ENCODE measurements at regions not wholly inside any gene's neighbourhood (a gene's known extent, or its start where the extent isn't known, plus 50 kb on each side); places are given as distances from the start of the nearest gene placed in this dataset.

DNA sequence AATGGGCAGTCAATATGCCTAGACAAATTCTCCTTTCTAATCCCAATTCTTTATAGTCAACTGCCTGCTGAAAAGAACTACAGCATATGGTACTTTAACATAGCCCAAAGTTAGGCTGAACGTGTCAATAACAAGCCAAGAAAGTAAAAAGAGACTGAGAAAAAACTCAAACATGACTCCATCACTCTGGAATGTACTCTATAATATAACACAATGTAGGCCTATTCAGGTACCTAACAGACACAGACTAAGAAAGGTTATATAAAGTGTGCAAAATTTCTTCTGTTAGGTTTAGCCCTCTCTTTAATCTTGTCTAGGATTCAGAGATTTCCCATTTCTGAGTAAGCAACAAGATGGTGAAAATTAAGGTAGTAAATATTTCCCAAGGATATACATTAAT lies 209.7 kb upstream of the PRR16 start:
- Mint-ChIP-seq H3K9me3 (no peaks in the 10 kb centered on the region), H3K4me1 (no peaks in the 10 kb centered on the region), H3K27me3 (ENCODE audit: low read depth, poor library complexity) (no peaks in the 10 kb centered on the region), H3K4me3 (no peak overlapping the region), H3K36me3 (ENCODE audit: low read depth) (no peaks in the 10 kb centered on the region), H3K27ac (no peak overlapping the region)
- TF ChIP-seq, protein P1, sequence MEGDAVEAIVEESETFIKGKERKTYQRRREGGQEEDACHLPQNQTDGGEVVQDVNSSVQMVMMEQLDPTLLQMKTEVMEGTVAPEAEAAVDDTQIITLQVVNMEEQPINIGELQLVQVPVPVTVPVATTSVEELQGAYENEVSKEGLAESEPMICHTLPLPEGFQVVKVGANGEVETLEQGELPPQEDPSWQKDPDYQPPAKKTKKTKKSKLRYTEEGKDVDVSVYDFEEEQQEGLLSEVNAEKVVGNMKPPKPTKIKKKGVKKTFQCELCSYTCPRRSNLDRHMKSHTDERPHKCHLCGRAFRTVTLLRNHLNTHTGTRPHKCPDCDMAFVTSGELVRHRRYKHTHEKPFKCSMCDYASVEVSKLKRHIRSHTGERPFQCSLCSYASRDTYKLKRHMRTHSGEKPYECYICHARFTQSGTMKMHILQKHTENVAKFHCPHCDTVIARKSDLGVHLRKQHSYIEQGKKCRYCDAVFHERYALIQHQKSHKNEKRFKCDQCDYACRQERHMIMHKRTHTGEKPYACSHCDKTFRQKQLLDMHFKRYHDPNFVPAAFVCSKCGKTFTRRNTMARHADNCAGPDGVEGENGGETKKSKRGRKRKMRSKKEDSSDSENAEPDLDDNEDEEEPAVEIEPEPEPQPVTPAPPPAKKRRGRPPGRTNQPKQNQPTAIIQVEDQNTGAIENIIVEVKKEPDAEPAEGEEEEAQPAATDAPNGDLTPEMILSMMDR (IDR thresholded peaks at IDR 0.05): no peak
- no peak for DNase-seq

DNA sequence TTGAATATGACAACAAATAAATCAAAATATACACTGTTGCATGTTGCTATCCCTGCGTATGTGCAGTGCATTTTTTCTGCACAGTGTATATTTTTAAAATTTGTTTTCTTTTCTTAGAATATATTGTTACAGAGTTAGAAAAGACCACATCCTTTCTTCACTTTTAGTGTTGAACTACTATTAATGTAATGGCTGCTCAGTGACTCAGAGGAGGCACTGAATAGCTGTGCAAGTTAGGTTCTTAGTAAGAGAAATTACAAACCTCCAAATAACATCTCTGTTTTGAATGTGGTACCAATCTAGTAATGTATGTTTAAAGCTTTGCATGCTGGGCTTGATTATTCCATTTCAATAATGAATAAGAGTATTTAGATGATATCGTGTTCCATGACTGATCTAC lies 208.9 kb upstream of the PRR16 start:
- TF ChIP-seq, protein P1 (IDR thresholded peaks at IDR 0.05): no peak
- Mint-ChIP-seq H3K27ac (no peak overlapping the region), H3K4me1 (no peaks in the 10 kb centered on the region), H3K4me3 (no peak overlapping the region), H3K27me3 (ENCODE audit: low read depth, poor library complexity) (no peaks in the 10 kb centered on the region), H3K36me3 (ENCODE audit: low read depth) (no peaks in the 10 kb centered on the region), H3K9me3 (no peaks in the 10 kb centered on the region)
- no peak for DNase-seq

DNA sequence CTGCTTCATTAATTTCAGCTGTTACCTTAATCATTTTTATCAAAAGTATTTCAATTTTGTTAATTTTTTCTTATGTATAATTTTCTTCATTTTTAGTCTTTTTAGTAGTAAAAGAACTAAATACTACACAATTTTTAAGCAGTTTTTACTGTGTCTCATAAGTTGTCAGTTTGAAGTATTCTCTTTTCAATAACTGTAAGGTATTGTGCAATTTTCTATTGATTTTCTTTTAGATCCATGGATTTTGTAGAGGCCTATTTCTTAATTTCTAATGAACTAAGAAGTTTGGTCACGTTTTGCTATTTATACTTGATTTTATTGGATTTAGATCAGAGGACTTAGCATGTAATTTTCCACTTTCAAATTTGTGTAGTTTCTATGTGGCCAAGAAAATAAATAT lies 207.7 kb upstream of the PRR16 start:
- TF ChIP-seq, protein P1 (IDR thresholded peaks at IDR 0.05): no peak
- Mint-ChIP-seq H3K27me3 (ENCODE audit: low read depth, poor library complexity) (no peaks in the 10 kb centered on the region), H3K4me1 (no peaks in the 10 kb centered on the region), H3K9me3 (no peaks in the 10 kb centered on the region), H3K4me3 (no peak overlapping the region), H3K27ac (no peak overlapping the region), H3K36me3 (ENCODE audit: low read depth) (no peaks in the 10 kb centered on the region)
- DNase-seq: no peak

DNA sequence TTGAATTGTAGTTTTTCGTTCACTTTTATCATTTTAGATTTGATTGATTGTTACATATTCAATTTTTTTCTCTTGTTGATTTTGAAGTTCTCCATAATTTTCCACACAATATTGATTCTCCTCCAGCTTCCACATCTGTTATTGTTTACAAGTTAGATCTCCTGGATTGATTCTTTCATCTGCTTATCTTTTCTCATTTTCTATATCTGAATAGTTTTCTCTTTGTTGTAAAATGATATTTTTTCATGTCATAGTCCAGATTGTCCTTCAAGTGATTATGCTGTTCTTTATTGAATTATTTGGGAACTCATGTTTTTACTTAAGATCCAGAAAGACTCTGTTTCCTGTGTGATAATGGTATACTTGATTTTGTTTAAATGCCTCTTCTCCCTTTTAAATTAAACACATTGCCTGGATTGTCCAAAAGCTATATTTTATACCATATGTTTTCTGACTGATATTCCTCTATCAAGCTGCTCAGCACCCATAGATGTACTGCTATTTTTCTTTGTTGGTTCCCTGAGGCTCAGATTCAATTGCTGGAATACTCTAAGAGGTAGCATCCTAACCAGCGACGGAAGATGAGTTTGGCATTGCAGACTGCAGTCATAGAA lies 206.6 kb upstream of the PRR16 start:
- H3K4me3 Mint-ChIP-seq: no peak overlapping the region
- no peak for DNase-seq
- H3K27ac Mint-ChIP-seq: no peak overlapping the region
- H3K27me3 Mint-ChIP-seq (ENCODE audit: low read depth, poor library complexity): no peaks in the 10 kb centered on the region
- TF ChIP-seq, protein P1 (IDR thresholded peaks at IDR 0.05): no peak
- H3K36me3 Mint-ChIP-seq (ENCODE audit: low read depth): no peaks in the 10 kb centered on the region
- H3K9me3 Mint-ChIP-seq: no peaks in the 10 kb centered on the region
- no peaks in the 10 kb centered on the region for H3K4me1 Mint-ChIP-seq

DNA sequence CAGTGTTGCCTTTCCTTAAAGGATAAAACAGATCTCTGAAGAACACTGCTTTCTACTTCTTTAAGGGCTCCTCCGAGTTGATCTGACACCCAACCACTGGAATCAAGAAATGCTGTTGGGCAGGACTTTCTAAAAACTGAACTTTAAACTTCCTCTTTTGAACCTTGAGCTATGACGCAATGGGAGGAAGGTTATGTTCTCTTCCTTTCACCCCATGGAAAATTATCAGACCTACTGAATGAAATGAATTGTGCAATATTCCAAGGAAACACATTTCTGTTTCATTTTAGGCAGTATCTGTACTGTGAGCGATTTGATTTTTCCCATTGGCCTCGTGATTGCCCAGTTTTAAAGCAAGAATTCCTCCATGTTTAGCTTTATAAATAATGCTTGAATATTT lies 206.0 kb upstream of the PRR16 start:
- Mint-ChIP-seq H3K36me3 (ENCODE audit: low read depth) (no peaks in the 10 kb centered on the region), H3K4me3 (no peak overlapping the region), H3K27me3 (ENCODE audit: low read depth, poor library complexity) (no peaks in the 10 kb centered on the region), H3K27ac (no peak overlapping the region), H3K9me3 (no peaks in the 10 kb centered on the region), H3K4me1 (no peaks in the 10 kb centered on the region)
- DNase-seq: no peak
- TF ChIP-seq, protein P1 (IDR thresholded peaks at IDR 0.05): no peak

DNA sequence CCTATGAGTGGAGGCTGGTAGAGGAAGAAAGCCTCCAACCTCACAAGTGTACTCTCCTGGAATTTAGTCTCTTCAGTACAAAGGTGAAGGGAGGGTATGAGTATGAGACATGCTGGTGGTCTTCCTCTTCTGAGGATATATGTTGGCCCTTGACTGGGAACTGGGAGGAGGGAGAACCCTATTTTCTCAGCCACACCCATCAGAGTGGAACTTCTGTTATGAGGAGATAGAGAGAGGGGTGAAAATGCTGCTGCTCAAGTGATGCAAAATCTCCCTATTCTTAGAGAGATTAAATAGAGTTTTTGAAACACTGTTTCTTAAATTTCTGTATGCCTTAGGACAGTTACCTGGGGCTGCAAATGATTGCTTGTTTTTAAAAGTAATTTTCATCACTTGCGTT lies 203.4 kb upstream of the PRR16 start:
- no peaks in the 10 kb centered on the region for H3K9me3 Mint-ChIP-seq
- no peaks in the 10 kb centered on the region for H3K4me1 Mint-ChIP-seq
- no peaks in the 10 kb centered on the region for H3K36me3 Mint-ChIP-seq (ENCODE audit: low read depth)
- H3K27me3 Mint-ChIP-seq (ENCODE audit: low read depth, poor library complexity): no peaks in the 10 kb centered on the region
- H3K4me3 Mint-ChIP-seq: no peak overlapping the region
- no peak overlapping the region for H3K27ac Mint-ChIP-seq
- TF ChIP-seq, protein P1 (IDR thresholded peaks at IDR 0.05): no peak
- no peak for DNase-seq
